GM19467 (cell line): ENCODE measurements at regions not wholly inside any gene's neighbourhood (a gene's known extent, or its start where the extent isn't known, plus 50 kb on each side); places are given as distances from the start of the nearest gene placed in this dataset.
"Not testable (repeated sequence)": the region's sequence is repeated elsewhere in the genome, so short reads cannot be mapped to it uniquely, and the experiment has no call there.

Experiments used
- ATAC-seq: cut with Tn5 transposase; IDR thresholded peaks from one replicate; pipeline ENCODE4 v1.9.1; 2021; ENCODE audit warnings: mild to moderate bottlenecking, moderate library complexity; ENCODE audit not compliant: unreplicated experiment

DNA sequence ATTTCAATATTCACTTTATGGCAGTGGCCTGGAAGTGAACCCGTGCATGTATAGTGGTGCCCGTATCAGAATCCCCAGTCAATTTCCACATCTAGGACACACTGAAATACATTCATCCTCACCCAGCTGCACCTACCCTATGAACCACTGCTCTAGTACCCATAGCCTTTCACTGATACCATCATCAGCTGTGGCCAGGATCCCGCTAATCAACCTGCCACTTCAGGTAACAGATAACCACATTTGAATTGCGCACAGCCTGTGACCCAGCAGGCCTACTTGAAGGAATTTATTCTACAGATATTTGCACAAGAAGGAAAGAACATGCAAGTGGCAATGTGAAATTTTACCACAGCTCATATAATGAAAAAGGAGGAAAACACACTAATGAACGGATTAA, 161.0 kb upstream of the CCDC54 start:
- ATAC-seq: no peak

DNA sequence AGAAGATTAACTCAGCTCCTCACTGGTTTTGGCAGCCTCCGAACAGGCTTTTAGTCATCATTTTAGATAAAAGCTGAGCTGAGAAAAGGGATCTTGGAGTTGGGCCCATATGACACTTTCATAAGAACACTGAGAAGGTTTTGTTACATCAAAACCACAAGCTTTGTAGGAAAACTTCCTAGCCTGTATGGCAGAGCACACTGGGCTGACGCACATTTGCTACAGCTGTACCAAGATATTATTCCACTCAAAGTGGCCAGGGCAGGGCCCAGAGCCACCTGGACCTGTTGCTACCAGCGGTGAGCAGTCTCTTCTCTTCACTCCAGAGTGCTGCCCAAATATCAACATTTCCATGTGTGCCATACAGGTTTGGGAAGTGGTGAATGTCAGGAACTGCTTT, 160.5 kb upstream of the CCDC54 start:
- ATAC-seq: no peak

DNA sequence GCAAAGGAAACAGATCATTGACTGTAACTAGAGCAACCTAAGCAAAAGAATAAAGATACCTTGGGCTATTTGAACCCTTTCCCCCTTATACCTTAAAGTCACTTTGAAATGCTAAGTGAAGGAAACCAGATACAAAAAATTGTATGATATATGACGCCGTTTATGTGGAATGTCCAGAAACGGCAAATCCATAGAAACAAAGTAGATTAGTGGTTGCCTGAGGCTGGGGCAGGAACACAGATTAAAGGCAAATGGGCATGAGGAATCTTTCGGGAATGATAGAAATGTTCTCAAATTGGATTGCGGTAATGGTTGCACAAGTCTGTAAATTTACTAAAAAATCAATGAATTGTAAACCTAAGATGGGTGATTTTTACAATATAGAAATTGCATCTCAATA, 160.1 kb upstream of the CCDC54 start:
- ATAC-seq: no peak

GRCh38 chr3:107218864-107219269, 158.4 kb upstream of the CCDC54 start:
- no peak for ATAC-seq

DNA sequence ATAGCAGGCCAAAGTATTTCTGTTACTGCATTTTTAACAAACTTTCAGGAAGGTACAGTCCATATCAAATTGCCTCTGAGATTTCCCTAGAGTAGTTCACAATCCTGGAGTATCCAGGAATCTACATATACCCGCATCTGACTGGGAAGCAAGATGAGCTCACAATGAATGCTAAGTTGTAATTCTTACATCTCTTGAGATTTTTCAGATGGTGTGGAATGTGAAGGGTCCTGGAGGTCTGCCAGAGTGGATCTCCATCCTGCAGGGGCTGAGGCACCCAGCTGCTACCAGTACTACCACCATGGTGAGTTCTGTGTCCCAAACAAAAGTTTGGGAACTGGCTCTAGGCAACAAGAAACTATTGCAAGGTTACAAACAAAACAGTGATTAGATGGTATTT, 156.7 kb upstream of the CCDC54 start:
- no peak for ATAC-seq

DNA sequence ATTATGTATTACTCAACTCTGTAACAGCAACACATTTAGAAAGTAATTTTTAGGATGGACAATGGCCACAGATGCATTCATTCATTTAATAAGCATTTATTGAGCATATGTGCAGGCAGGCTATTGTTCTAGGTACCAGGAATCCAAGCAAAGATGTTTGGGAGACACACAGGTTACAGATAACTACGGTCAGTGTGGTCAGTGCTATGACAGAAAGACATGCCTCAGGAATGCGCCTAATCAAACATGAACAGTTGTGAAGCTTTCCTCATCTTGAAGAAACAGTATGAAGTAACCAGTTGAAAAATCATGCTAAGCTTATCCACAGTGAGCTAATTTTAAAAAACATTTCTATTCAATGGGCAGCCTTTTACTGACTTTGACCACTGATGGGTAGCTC, 155.4 kb upstream of the CCDC54 start:
- no peak for ATAC-seq

- ATAC-seq: no peak
Measured at GRCh38 chr3:107222907-107223306, 154.3 kb upstream of the CCDC54 start.

GRCh38 chr3:107224026-107224596, 153.1 kb upstream of the CCDC54 start:
- ATAC-seq: no peak

GRCh38 chr3:107227091-107227490, 150.1 kb upstream of the CCDC54 start:
- no peak for ATAC-seq

GRCh38 chr3:107233877-107234276, 143.4 kb upstream of the CCDC54 start:
- ATAC-seq: not testable (repeated sequence)

DNA sequence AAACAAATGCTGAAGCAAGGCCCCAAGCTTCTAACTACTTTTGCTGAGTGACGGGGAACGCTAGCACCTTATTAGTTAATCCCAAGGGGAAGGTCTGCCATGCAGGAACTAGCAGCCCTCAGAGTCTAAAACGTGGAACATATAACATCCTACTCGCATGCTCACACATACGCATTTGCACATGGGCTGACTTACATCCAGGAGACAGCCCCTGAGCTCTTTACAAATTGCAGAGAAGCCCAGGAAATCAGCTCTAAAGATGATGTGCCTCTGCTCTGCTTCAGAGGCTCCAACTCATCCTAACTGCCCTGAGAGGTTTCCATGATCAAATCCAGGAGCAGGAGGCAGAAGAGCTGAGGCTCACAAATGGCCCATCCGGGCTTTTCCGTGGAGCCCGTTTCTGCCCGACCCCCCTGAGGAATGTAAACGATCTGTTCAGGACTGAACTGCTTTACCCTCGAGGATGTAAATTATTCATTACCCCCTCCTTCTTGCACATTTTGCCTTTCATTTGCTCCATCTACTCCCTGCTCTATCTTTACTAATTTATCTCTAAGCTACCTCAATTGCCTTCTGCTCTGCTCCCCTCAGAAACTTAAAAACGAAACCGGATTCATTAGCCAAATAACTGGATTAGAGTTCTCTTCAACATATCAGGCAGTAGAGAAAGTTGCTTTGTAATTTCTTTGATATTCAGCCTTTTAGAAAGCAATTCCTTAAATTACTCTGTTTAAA, 141.9 kb upstream of the CCDC54 start:
- ATAC-seq: no peak

- peak; percentile 49 for ATAC-seq
Measured at GRCh38 chr3:107235928-107236315, 141.3 kb upstream of the CCDC54 start.

DNA sequence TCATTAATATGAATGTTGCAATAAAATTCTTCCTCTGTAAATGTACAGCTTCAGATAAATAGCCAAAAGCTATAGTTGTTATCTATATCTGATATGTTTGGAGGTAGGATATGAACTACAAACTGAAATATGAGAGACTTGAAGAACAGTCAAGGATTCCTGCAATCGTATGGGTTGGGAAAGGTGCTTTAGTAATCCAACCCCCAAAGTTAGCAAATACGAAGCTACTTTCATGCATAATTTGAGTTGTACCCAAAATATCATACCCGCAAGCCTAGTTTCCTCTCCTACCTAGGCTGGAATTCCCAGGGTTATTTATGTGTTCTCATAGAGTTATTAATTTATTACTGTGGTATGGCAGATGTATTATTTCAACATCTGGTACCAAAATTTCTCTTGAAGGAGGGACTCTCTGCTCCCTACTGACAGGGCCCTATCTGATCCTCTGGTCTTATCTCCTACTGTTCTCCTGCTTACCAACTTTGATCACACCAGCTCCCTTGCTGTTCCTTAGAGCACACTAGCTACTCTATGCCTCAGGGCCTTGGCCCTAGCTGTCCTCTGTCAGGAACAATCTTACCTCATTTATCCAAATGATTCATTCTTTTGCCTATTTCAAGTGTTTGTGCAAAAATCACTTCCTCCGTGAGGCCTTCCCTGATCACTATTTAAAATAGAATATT, 140.4 kb upstream of the CCDC54 start:
- no peak for ATAC-seq

DNA sequence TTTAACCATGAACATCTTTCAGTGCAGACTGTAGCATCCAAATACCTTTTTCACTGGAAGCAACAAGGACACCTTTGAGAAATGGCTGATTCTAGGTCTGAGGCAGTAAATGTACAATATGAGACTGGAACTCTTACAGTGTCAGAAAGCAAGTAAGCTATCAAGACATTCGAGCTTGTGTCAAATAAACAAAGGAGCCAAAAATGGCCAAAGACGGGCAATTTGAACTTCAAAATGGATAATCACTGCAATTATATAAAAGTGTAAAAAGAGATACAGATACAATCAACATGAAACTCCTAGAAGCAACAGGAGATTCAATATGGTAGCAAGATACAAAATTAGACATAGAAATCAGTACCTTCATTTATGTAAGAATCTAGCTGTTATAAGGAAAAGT, 138.5 kb upstream of the CCDC54 start:
- no peak for ATAC-seq

- no peak for ATAC-seq
Measured at GRCh38 chr3:107239703-107240102, 137.5 kb upstream of the CCDC54 start.

DNA sequence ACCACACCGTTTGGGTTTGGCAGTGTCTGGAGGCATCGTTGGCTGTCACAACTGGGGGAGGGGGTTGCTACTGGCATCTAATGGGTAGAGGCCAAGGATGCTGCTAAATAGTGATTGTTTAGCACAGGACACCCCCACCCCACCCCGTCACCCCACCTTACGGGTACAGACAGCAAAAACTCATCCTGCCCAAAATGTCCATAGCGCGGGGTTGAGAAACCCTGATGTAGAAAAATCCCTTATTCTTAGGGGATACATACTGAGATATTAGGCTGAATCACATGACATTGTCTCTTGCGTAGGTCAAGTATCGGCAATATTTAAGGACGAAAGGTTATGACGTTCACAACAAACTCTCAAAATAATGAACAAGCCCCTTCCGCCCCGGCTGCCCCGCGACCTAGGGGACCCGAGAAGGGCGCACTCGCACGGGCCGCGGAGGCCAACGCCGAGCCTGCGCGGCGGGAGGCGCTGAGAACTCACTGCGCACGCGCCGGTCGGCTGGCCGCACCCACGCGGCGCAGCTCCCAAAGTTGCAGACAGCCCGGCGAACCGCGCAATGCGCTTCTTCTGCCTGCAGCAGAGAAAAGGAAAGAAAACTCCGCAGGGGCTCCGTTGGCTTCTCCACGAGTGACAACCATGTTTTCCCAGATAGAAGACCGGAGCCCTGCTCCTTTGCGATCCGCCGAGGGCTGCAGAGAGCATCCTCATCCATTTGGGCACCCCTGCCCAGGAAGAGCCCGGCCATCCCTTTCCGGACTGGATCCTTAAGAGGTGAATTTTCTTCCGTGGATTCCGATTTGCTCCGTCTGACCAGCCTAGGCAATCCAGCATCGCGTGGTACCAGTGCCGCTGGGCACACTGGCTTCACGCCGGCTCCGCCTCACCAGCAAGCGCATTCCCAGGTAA, 136.8 kb upstream of the CCDC54 start:
- ATAC-seq: peak; percentile 91

GRCh38 chr3:107241217-107241616, 136.0 kb upstream of the CCDC54 start:
- peak; percentile 18 for ATAC-seq

DNA sequence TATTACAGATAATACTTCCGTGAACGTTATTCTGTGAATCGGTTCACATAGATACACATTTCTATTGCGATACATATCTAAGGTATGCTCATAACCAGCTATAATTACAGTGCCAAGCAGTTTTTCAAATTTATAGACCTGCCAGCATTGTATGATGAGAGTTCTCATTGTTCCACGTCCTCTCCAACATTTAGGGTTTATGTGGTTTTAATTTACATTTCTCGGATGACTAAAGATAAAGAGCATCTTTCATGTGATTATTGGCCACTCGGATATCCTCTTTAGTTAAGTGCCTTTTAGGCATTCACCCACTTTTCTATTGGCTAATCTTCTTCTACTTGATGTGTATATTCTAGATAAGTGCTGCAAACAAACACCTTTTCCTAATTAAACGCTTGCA, 134.7 kb upstream of the CCDC54 start:
- ATAC-seq: no peak

GRCh38 chr3:107247116-107247515, 130.1 kb upstream of the CCDC54 start:
- ATAC-seq: no peak

GRCh38 chr3:107249132-107249531, 128.1 kb upstream of the CCDC54 start:
- no peak for ATAC-seq

GRCh38 chr3:107250221-107250620, 127.0 kb upstream of the CCDC54 start:
- no peak for ATAC-seq
